CD14-positive monocyte (primary cell): ENCODE measurements at regions not wholly inside any gene's neighbourhood (a gene's known extent, or its start where the extent isn't known, plus 50 kb on each side); places are given as distances from the start of the nearest gene placed in this dataset.

Experiments
- DNase-seq, 3 donors: peaks; one replicate each; pipeline ENCODE4 v3.0.0-alpha.2; 2011 to 2022
- H2AFZ ChIP-seq: 2 replicates; pipeline ENCODE4 v1.6.0; 2012; ENCODE audit warnings: mild to moderate bottlenecking, low read depth, low read length, inconsistent platforms; ENCODE audit not compliant: insufficient read depth, poor library complexity, severe bottlenecking
- H3K27ac ChIP-seq, 2 donors: 1 replicate in 1 of 2; 2 replicates in 1 of 2; pipeline ENCODE4 v1.5.1; 2012 to 2013; ENCODE audit warnings: low read length in 2 of 2, control low read depth in 1 of 2, inconsistent platforms in 1 of 2, low read depth in 1 of 2, mild to moderate bottlenecking in 1 of 2
- H3K27me3 ChIP-seq, 2 donors: one replicate each; pipeline versions ENCODE4 v1.6.0 to v1.6.1; 2011 to 2013; ENCODE audit warnings: low read length in 2 of 2; ENCODE audit not compliant: control insufficient read depth in 2 of 2, insufficient read depth in 2 of 2
- H3K36me3 ChIP-seq, 2 donors: replicated peaks in 1 of 2; 1 replicate in 1 of 2; 2 replicates in 1 of 2; pipeline versions ENCODE4 v1.5.1 to v1.6.1; 2012 to 2013; ENCODE audit warnings: low read length in 2 of 2, control low read depth in 1 of 2, inconsistent platforms in 1 of 2, mild to moderate bottlenecking in 1 of 2; ENCODE audit not compliant: insufficient read depth in 2 of 2, control insufficient read depth in 1 of 2
- H3K4me1 ChIP-seq, 2 donors: 1 replicate in 1 of 2; 2 replicates in 1 of 2; pipeline versions ENCODE4 v1.5.1 to v1.6.1; 2012 to 2013; ENCODE audit warnings: low read length in 2 of 2, control low read depth in 1 of 2, inconsistent platforms in 1 of 2, mild to moderate bottlenecking in 1 of 2, moderate library complexity in 1 of 2; ENCODE audit not compliant: insufficient read depth in 2 of 2, control insufficient read depth in 1 of 2
- H3K4me2 ChIP-seq: replicated peaks from 2 replicates; pipeline ENCODE3; 2012; ENCODE audit warnings: low read length, moderate library complexity, mild to moderate bottlenecking; ENCODE audit not compliant: poor library complexity, severe bottlenecking; ENCODE audit errors: extremely low read depth
- H3K4me3 ChIP-seq, 3 experiments: fragments of 200-600 bp in 1 of 3; sonication (generic) in 1 of 3; replicated peaks in 1 of 3; 1 replicate in 2 of 3; 2 replicates in 1 of 3; pipeline ENCODE4 v1.5.1; 2011 to 2013; ENCODE audit warnings: low read length in 3 of 3, mild to moderate bottlenecking in 3 of 3, control low read depth in 2 of 3, low read depth in 2 of 3, inconsistent platforms in 1 of 3, moderate library complexity in 1 of 3
- H3K79me2 ChIP-seq: 2 replicates; pipeline ENCODE4 v1.6.0; 2012; ENCODE audit warnings: mild to moderate bottlenecking, control low read depth, inconsistent platforms, low read length, moderate library complexity; ENCODE audit not compliant: insufficient read depth
- H3K9ac ChIP-seq: 2 replicates; pipeline ENCODE4 v1.6.0; 2017; ENCODE audit warnings: low read length, mild to moderate bottlenecking; ENCODE audit not compliant: insufficient read depth, poor library complexity, severe bottlenecking
- H3K9me3 ChIP-seq, 2 donors: replicated peaks in 1 of 2; 1 replicate in 1 of 2; 2 replicates in 1 of 2; pipeline versions ENCODE4 v1.5.1 to v1.6.1; 2012 to 2013; ENCODE audit warnings: low read length in 2 of 2, control low read depth in 1 of 2; ENCODE audit not compliant: control insufficient read depth in 1 of 2, insufficient read depth in 1 of 2
- H4K20me1 ChIP-seq: 2 replicates; pipeline ENCODE4 v1.6.0; 2012; ENCODE audit warnings: mild to moderate bottlenecking, low read length, control low read depth, moderate library complexity; ENCODE audit not compliant: insufficient read depth
- H3K27ac Mint-ChIP-seq, 7 donors: one replicate each; pipeline ENCODE4 v1.8.0; 2020; ENCODE audit warnings: mild to moderate bottlenecking in 7 of 7, mixed read lengths in 7 of 7, moderate library complexity in 6 of 7, inconsistent platforms in 2 of 7
- H3K27me3 Mint-ChIP-seq, 3 donors: one replicate each; pipeline ENCODE4 v1.8.0; 2021 to 2022; ENCODE audit warnings: low read depth in 3 of 3, mild to moderate bottlenecking in 3 of 3, mixed read lengths in 3 of 3, moderate library complexity in 3 of 3, inconsistent platforms in 1 of 3
- H3K36me3 Mint-ChIP-seq, 2 donors: one replicate each; pipeline ENCODE4 v1.8.0; 2020; ENCODE audit warnings: mixed read lengths in 2 of 2, inconsistent platforms in 1 of 2, mild to moderate bottlenecking in 1 of 2
- H3K4me1 Mint-ChIP-seq: one replicate; pipeline ENCODE4 v1.8.0; 2020; ENCODE audit warnings: mild to moderate bottlenecking, mixed read lengths
- H3K4me3 Mint-ChIP-seq, 2 donors: one replicate each; pipeline ENCODE4 v1.8.0; 2020; ENCODE audit warnings: mild to moderate bottlenecking in 2 of 2, mixed read lengths in 2 of 2, moderate library complexity in 1 of 2
- H3K9me3 Mint-ChIP-seq, 7 donors: one replicate each; pipeline ENCODE4 v1.8.0; 2020 to 2022; ENCODE audit warnings: mixed read lengths in 7 of 7, mild to moderate bottlenecking in 6 of 7, moderate library complexity in 6 of 7, inconsistent platforms in 2 of 7
- WGBS: methylation state at CpG from one replicate; pipeline ENCODE4 v1.1.5; 2013; ENCODE audit warnings: missing lambda C conversion rate; ENCODE audit not compliant: insufficient coverage; 5-methylcytosine and 5-hydroxymethylcytosine counted together
- intact Hi-C, 2 donors: fragments of 100-400 bp; cut with micrococcal nuclease; formaldehyde crosslinking; loops; one replicate each; pipeline versions ENCODE4 v1.15.0 to v1.15.1; 2023
- TF ChIP-seq, protein P1 (sequence below): fragments of 200-600 bp; IDR thresholded peaks from one replicate; pipeline ENCODE4 v1.8.0; 2022; ENCODE audit warnings: antibody characterized with exemption, mild to moderate bottlenecking

DNA sequence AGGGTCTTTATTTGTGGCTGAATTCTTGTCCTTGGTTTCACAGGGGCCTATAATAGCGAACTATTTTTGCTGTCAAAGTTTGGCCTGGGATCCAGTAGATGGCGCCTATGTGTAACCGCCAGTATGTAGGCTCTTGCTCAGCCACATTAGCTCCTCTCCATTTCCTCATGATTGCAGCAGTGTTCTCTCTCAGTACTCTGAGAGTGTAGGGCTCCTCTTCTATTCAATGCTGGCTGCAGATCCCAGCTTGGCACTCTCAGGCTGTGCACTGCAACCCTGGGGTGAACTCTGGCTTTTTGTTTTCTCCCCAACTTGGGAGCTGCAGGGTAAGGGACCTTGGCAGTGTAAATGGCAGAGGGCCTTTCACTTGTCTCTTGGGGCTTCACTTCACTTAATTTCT, 344.6 kb upstream of the CHAC2 start:
- Histone ChIP-seq H3K36me3 (no peaks in the 10 kb centered on the region), H3K4me2 (no peak overlapping the region), H3K27me3 (no peaks in the 10 kb centered on the region), H3K79me2 (no peaks in the 10 kb centered on the region), H3K9me3 (no peaks in the 10 kb centered on the region), H3K9ac (no peak overlapping the region), H2AFZ (no peak overlapping the region), H4K20me1 (no peaks in the 10 kb centered on the region), H3K4me1 (no peaks in the 10 kb centered on the region), H3K4me3 (no peak overlapping the region), H3K27ac (no peak overlapping the region)
- no peaks in the 10 kb centered on the region for H3K36me3 Mint-ChIP-seq
- H3K9me3 Mint-ChIP-seq = peaks cover 0 to 3% (median 0%) of the 10 kb centered on the region in 7 donors
- intact Hi-C loops = no loop called here
- no peak overlapping the region for H3K27ac Mint-ChIP-seq
- TF ChIP-seq, protein P1, sequence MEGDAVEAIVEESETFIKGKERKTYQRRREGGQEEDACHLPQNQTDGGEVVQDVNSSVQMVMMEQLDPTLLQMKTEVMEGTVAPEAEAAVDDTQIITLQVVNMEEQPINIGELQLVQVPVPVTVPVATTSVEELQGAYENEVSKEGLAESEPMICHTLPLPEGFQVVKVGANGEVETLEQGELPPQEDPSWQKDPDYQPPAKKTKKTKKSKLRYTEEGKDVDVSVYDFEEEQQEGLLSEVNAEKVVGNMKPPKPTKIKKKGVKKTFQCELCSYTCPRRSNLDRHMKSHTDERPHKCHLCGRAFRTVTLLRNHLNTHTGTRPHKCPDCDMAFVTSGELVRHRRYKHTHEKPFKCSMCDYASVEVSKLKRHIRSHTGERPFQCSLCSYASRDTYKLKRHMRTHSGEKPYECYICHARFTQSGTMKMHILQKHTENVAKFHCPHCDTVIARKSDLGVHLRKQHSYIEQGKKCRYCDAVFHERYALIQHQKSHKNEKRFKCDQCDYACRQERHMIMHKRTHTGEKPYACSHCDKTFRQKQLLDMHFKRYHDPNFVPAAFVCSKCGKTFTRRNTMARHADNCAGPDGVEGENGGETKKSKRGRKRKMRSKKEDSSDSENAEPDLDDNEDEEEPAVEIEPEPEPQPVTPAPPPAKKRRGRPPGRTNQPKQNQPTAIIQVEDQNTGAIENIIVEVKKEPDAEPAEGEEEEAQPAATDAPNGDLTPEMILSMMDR = no peak
- no CpG with 5 or more reads among the region's 3 CpGs for WGBS
- DNase-seq = no peak
- H3K4me3 Mint-ChIP-seq = no peak overlapping the region
- no peaks in the 10 kb centered on the region for H3K4me1 Mint-ChIP-seq
- peaks cover 0 to 6% (median 3%) of the 10 kb centered on the region in 3 donors for H3K27me3 Mint-ChIP-seq

DNA sequence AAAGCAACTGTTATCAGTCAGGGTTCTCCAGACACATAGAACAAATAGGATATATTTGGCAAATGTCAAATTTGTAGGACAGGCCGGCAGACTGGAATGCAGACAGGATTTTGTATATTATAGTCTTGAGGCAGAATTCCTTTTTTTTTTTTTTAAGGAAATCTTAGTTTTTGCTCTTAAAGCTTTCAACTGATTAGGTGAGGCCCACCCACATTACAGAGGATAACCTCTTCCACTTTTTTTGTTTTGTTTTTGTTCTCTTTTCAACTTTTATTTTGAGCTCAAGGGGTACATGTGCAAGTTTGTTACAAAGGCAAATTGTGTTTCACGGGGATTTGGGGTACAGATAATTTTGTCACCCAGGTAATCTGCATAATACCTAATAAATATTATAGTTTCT, 350.2 kb upstream of the CHAC2 start:
- no peaks in the 10 kb centered on the region for H3K27me3 ChIP-seq
- H4K20me1 ChIP-seq = no peaks in the 10 kb centered on the region
- peaks cover 0 to 4% (median 2%) of the 10 kb centered on the region in 7 donors for H3K9me3 Mint-ChIP-seq
- no peaks in the 10 kb centered on the region for H3K79me2 ChIP-seq
- H3K4me3 Mint-ChIP-seq = no peak overlapping the region
- no peaks in the 10 kb centered on the region for H3K4me1 ChIP-seq
- H3K27me3 Mint-ChIP-seq = peaks cover 2 to 3% (median 2%) of the 10 kb centered on the region in 3 donors
- TF ChIP-seq, protein P1 = no peak
- no peaks in the 10 kb centered on the region for H3K36me3 Mint-ChIP-seq
- no peak overlapping the region for H3K4me3 ChIP-seq
- H3K4me2 ChIP-seq = no peak overlapping the region
- H3K27ac Mint-ChIP-seq = no peak overlapping the region
- WGBS = no CpG with 5 or more reads among the region's 2 CpGs
- no peaks in the 10 kb centered on the region for H3K36me3 ChIP-seq
- no peak for DNase-seq
- no peak overlapping the region for H3K9ac ChIP-seq
- no peaks in the 10 kb centered on the region for H3K4me1 Mint-ChIP-seq
- H2AFZ ChIP-seq = no peak overlapping the region
- intact Hi-C loops = no loop called here
- H3K27ac ChIP-seq = no peak overlapping the region
- peaks cover 0 to 3% of the 10 kb centered on the region in 2 donors for H3K9me3 ChIP-seq
